Stomach (tissue), 8 donors: ENCODE measurements at regions not wholly inside any gene's neighbourhood (a gene's known extent, or its start where the extent isn't known, plus 50 kb on each side); places are given as distances from the start of the nearest gene placed in this dataset.

Experiments used
- DNase-seq, 2 donors: peaks; one replicate each; pipeline versions ENCODE4 v3.0.0 to v3.0.0-alpha.2; 2013 to 2019
- H3K27ac ChIP-seq, 5 donors: fragments of 200-600 bp in 4 of 5; sonication (generic) in 4 of 5; one replicate each; pipeline ENCODE4 v1.5.1; 2013 to 2019; ENCODE audit warnings: mild to moderate bottlenecking in 1 of 5, moderate library complexity in 1 of 5
- H3K27me3 ChIP-seq, 3 donors: fragments of 200-600 bp; sonication (generic); one replicate each; pipeline ENCODE4 v1.5.1; 2017 to 2019; ENCODE audit warnings: mixed run types in 1 of 3
- H3K36me3 ChIP-seq, 4 donors: fragments of 200-600 bp; sonication (generic); 1 replicate in 3 of 4; 2 replicates in 1 of 4; pipeline ENCODE4 v1.5.1; 2016 to 2019
- H3K4me1 ChIP-seq, 4 donors: fragments of 200-600 bp; sonication (generic); one replicate each; pipeline ENCODE4 v1.5.1; 2016 to 2019
- H3K4me3 ChIP-seq, 4 donors: fragments of 200-600 bp; sonication (generic) in 3 of 4; one replicate each; pipeline ENCODE4 v1.5.1; 2016 to 2019; ENCODE audit warnings: mild to moderate bottlenecking in 1 of 4
- H3K9me3 ChIP-seq, 4 donors: fragments of 200-600 bp; sonication (generic); one replicate each; pipeline ENCODE4 v1.5.1; 2016 to 2019
- CTCF ChIP-seq, 7 experiments: fragments of 450-650 bp in 4 of 7; fragments of 200-600 bp in 3 of 7; sonication (generic) in 3 of 7; IDR thresholded peaks; one replicate each; pipeline ENCODE4 v1.5.1; 2016 to 2019; ENCODE audit warnings: antibody characterized with exemption in 7 of 7, control low read depth in 2 of 7, mild to moderate bottlenecking in 1 of 7
- EP300 ChIP-seq: sonication (generic); formaldehyde crosslinking; IDR thresholded peaks from one replicate; pipeline ENCODE4 v1.6.1; 2017; ENCODE audit warnings: antibody characterized with exemption
- POLR2A ChIP-seq, 4 donors: fragments of 450-650 bp; IDR thresholded peaks; one replicate each; pipeline ENCODE4 v1.6.1; 2016; ENCODE audit warnings: antibody characterized with exemption in 4 of 4, control low read depth in 2 of 4, mild to moderate bottlenecking in 1 of 4, moderate library complexity in 1 of 4
- POLR2AphosphoS5 ChIP-seq, 3 donors: sonication (generic); formaldehyde crosslinking; IDR thresholded peaks; one replicate each; pipeline ENCODE4 v1.6.1; 2016; ENCODE audit warnings: antibody characterized with exemption in 3 of 3
- WGBS, 5 donors: extraction: QIAGEN DNeasy Blood & Tissue Kit in 3 of 5; methylation state at CpG; one replicate each; pipeline versions ENCODE4 v1.1.5 to v1.1.7; 2013 to 2018; 5-methylcytosine and 5-hydroxymethylcytosine counted together
- intact Hi-C: fragments of 100-400 bp; cut with DNase I; formaldehyde crosslinking; loops from one replicate; pipeline ENCODE4 v1.15.1; 2023; ENCODE audit warnings: low total_unique reads
- donor health status: healthy with polysubstance abuse.
- donor health status: Bipolar disorder and iron deficiency.
- donor health status: healthy.

GRCh38 chr21:31498985-31499384 is 154.9 kb upstream of the TIAM1 start:
- WGBS, 5 donors: 0 to 100% (median 38%) methylated on average over 1 of the region's 1 CpG
- no peak for TF ChIP-seq POLR2AphosphoS5 (IDR thresholded peaks at IDR 0.05)
- TF ChIP-seq EP300: no peak
- no peak for TF ChIP-seq POLR2A (IDR thresholded peaks at IDR 0.05)
- no peak for TF ChIP-seq CTCF (IDR thresholded peaks at IDR 0.05)
- no peaks in the 10 kb centered on the region for H3K36me3 ChIP-seq
- no peak overlapping the region for H3K27ac ChIP-seq
- no peaks in the 10 kb centered on the region for H3K4me1 ChIP-seq
- intact Hi-C loops: no loop called here
- DNase-seq: no peak
- no peaks in the 10 kb centered on the region for H3K27me3 ChIP-seq
- H3K4me3 ChIP-seq: no peak overlapping the region
- H3K9me3 ChIP-seq: no peaks in the 10 kb centered on the region

- intact Hi-C loops: no loop called here
- Histone ChIP-seq H3K4me1 (no peaks in the 10 kb centered on the region), H3K27me3 (no peaks in the 10 kb centered on the region), H3K9me3 (no peaks in the 10 kb centered on the region), H3K36me3 (no peaks in the 10 kb centered on the region), H3K4me3 (no peak overlapping the region), H3K27ac (no peak overlapping the region)
- WGBS, 5 donors: 57 to 62% (median 59%) methylated on average over 3 of the region's 3 CpGs
- no peak for TF ChIP-seq POLR2A (IDR thresholded peaks at IDR 0.05)
- no peak for TF ChIP-seq POLR2AphosphoS5 (IDR thresholded peaks at IDR 0.05)
- TF ChIP-seq CTCF (IDR thresholded peaks at IDR 0.05): no peak
- no peak for DNase-seq
These were observed 153.9 kb upstream of the TIAM1 start for GRCh38 chr21:31497914-31498313.

GRCh38 chr21:31493350-31493880 is 149.4 kb upstream of the TIAM1 start:
- H3K27me3 ChIP-seq: no peaks in the 10 kb centered on the region
- WGBS, 5 donors: 83 to 86% (median 85%) methylated on average over 7 of the region's 7 CpGs
- no peak for DNase-seq
- no peaks in the 10 kb centered on the region for H3K4me1 ChIP-seq
- no peaks in the 10 kb centered on the region for H3K9me3 ChIP-seq
- TF ChIP-seq POLR2AphosphoS5 (IDR thresholded peaks at IDR 0.05) (no peak), CTCF (IDR thresholded peaks at IDR 0.05) (no peak), EP300 (no peak), POLR2A (IDR thresholded peaks at IDR 0.05) (no peak)
- no peak overlapping the region for H3K4me3 ChIP-seq
- no peaks in the 10 kb centered on the region for H3K36me3 ChIP-seq
- no peak overlapping the region for H3K27ac ChIP-seq
- intact Hi-C loops: no loop called here

DNA sequence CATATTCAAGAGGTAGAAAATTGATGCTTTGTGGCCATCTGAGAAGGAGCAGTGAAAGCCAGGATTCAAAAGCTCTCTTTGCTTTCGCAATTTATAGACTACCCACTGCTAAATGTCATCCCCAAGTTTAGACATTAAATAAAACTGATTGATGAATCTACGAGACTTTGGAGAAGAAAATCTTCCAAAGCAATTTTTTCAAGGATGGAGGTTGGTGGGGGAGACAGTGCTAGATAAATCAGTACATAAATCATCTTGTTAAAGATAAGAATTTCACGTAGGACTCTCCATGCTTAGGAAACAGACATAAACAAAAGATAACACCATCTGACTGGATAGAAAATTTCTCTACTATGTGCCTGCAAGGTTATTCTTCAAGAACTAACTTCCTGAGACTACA is 147.6 kb upstream of the TIAM1 start:
- no peaks in the 10 kb centered on the region for H3K4me1 ChIP-seq
- H3K4me3 ChIP-seq: no peak overlapping the region
- peaks cover 0 to under 1% (median 0%) of the 10 kb centered on the region in 4 donors for H3K9me3 ChIP-seq
- no peaks in the 10 kb centered on the region for H3K27me3 ChIP-seq
- WGBS, 5 donors: 51 to 74% (median 71%) methylated on average over 3 of the region's 3 CpGs
- DNase-seq: no peak
- intact Hi-C loops: no loop called here
- no peak overlapping the region for H3K27ac ChIP-seq
- H3K36me3 ChIP-seq: no peaks in the 10 kb centered on the region
- TF ChIP-seq POLR2AphosphoS5 (IDR thresholded peaks at IDR 0.05): no peak
- no peak for TF ChIP-seq CTCF (IDR thresholded peaks at IDR 0.05)
- TF ChIP-seq EP300: no peak
- no peak for TF ChIP-seq POLR2A (IDR thresholded peaks at IDR 0.05)
